Esophagus muscularis mucosa (tissue), 4 donors: ENCODE measurements at regions not wholly inside any gene's neighbourhood (a gene's known extent, or its start where the extent isn't known, plus 50 kb on each side); places are given as distances from the start of the nearest gene placed in this dataset.

Experiments used
- DNase-seq: peaks from one replicate; pipeline ENCODE4 v3.0.0-alpha.2; 2017; ENCODE audit errors: extremely low spot score
- H3K27ac ChIP-seq, 4 donors: fragments of 200-600 bp; sonication (generic); replicated peaks in 1 of 4; 1 replicate in 3 of 4; 2 replicates in 1 of 4; pipeline ENCODE4 v1.5.1; 2016 to 2019; ENCODE audit warnings: mild to moderate bottlenecking in 1 of 4
- H3K27me3 ChIP-seq, 4 donors: fragments of 200-600 bp; sonication (generic); one replicate each; pipeline versions ENCODE4 v1.5.1 to v1.6.0; 2016 to 2019
- H3K36me3 ChIP-seq, 4 donors: fragments of 200-600 bp; sonication (generic); one replicate each; pipeline ENCODE4 v1.5.1; 2016 to 2019
- H3K4me1 ChIP-seq, 4 donors: fragments of 200-600 bp; sonication (generic); one replicate each; pipeline ENCODE4 v1.5.1; 2016 to 2019
- H3K4me3 ChIP-seq, 4 donors: fragments of 200-600 bp; sonication (generic); 1 replicate in 2 of 4; 2 replicates in 2 of 4; pipeline ENCODE4 v1.5.1; 2016 to 2019; ENCODE audit warnings: mild to moderate bottlenecking in 4 of 4, moderate library complexity in 1 of 4
- H3K9me3 ChIP-seq, 4 donors: fragments of 200-600 bp; sonication (generic); 1 replicate in 3 of 4; 2 replicates in 1 of 4; pipeline ENCODE4 v1.5.1; 2016 to 2019
- CTCF ChIP-seq, 3 experiments: fragments of 200-600 bp in 2 of 3; fragments of 450-650 bp in 1 of 3; sonication (generic) in 2 of 3; IDR thresholded peaks; one replicate each; pipeline ENCODE4 v1.5.1; 2017 to 2019; ENCODE audit warnings: antibody characterized with exemption in 3 of 3, mild to moderate bottlenecking in 2 of 3, moderate library complexity in 1 of 3
- EP300 ChIP-seq: sonication (generic); formaldehyde crosslinking; IDR thresholded peaks from one replicate; pipeline ENCODE4 v1.6.1; 2017; ENCODE audit warnings: antibody characterized with exemption
- POLR2A ChIP-seq: fragments of 450-650 bp; IDR thresholded peaks from one replicate; pipeline ENCODE4 v1.6.1; 2017; ENCODE audit warnings: antibody characterized with exemption, moderate library complexity, mild to moderate bottlenecking, low read depth
- POLR2AphosphoS5 ChIP-seq, 2 donors: sonication (generic); formaldehyde crosslinking; IDR thresholded peaks; one replicate each; pipeline ENCODE4 v1.6.1; 2017; ENCODE audit warnings: antibody characterized with exemption in 2 of 2
- WGBS: methylation state at CpG from one replicate; pipeline ENCODE4 v1.1.5; 2018; 5-methylcytosine and 5-hydroxymethylcytosine counted together
- intact Hi-C: fragments of 100-400 bp; cut with DNase I; formaldehyde crosslinking; loops from one replicate; pipeline ENCODE4 v1.15.1; 2023

DNA sequence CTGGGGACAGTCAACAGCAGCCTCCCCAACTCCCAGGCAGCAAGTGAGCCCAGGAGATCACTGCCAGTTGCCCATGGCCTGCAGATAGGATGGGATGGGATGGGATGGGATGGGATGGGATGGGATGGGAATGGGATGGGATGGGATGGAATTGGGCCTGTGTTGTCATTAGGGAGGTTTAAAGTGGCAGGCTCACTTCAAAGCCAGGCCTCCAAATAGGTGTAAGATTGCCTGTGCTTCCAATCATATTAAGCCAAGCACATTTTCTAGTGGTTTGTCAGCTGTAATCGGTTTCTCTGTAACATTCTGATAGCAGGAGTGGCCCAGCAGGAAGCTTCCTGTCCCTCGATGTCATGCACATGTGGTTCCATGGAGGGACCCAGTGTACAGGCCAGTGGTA lies 82.7 kb upstream of the NXT1 start:
- WGBS: 90% methylated on average over 2 of the region's 2 CpGs
- no peak overlapping the region for H3K4me3 ChIP-seq

DNA sequence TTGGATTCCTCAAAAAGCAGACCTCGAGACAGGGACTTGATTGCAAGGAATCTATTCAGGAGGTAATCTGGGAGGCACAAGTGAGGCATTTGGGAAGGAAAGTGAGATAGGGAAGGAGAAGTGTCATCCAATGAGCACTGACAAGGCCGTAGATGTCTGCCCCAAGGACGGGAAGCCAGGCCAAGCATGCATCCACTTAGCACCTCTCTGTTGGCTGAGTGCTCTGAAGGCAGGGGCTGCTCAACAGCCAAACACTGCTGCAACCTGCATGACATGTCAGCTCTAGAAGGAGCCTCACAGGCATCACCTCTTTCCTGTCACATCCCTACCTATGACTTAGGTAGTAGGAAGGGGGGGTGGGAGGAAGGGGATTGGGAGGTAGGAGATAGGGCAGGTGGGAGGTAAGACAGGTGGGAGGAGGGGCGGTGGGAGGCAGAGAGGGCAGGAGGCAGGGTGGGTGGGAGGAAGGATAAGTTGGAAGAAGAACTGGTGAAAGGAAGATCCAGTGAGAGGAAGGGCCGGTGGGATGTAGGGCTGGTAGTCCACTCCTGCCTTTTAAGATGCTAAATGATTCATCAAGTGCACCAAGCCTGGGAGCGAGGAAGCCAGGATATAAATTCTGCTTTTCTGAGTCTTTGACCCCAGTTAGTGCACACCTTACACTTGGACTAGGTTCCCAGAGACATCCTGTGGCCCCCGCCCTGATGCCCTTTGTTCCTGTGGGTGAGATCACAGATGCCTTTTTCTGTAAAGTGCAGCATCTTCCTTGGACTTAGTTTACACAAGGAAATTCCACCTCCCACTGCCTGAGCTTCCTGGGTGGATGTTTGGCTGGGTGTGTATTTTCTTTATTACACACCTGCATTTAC lies 83.8 kb upstream of the NXT1 start:
- no peak overlapping the region for H3K4me3 ChIP-seq
- H3K36me3 ChIP-seq: no peaks in the 10 kb centered on the region
- DNase-seq: no peak
- peaks cover 0 to 8% (median 3%) of the 10 kb centered on the region in 4 donors for H3K4me1 ChIP-seq
- TF ChIP-seq CTCF (IDR thresholded peaks at IDR 0.05) (no peak), POLR2A (no peak), POLR2AphosphoS5 (IDR thresholded peaks at IDR 0.05) (no peak), EP300 (no peak)
- H3K27me3 ChIP-seq: no peaks in the 10 kb centered on the region
- WGBS: 90% methylated on average over 7 of the region's 7 CpGs
- no peak overlapping the region for H3K27ac ChIP-seq
- intact Hi-C loops: no loop called here
- peaks cover 0 to 6% (median 3%) of the 10 kb centered on the region in 4 donors for H3K9me3 ChIP-seq

More for the DNA sequence above, 82.7 kb upstream of the NXT1 start:
- Histone ChIP-seq H3K4me1 (peaks cover 0 to 8% (median 3%) of the 10 kb centered on the region in 4 donors), H3K36me3 (no peaks in the 10 kb centered on the region), H3K27ac (no peak overlapping the region), H3K9me3 (peaks cover 0 to 6% (median 3%) of the 10 kb centered on the region in 4 donors), H3K27me3 (no peaks in the 10 kb centered on the region)
- no peak for DNase-seq
- intact Hi-C loops: no loop called here
- TF ChIP-seq CTCF (IDR thresholded peaks at IDR 0.05) (no peak), EP300 (no peak), POLR2A (no peak), POLR2AphosphoS5 (IDR thresholded peaks at IDR 0.05) (no peak)

GRCh38 chr20:23265226-23265625 lies 85.4 kb upstream of the NXT1 start:
- DNase-seq: no peak
- Histone ChIP-seq H3K27me3 (no peaks in the 10 kb centered on the region), H3K4me1 (peaks cover 0 to 8% (median 3%) of the 10 kb centered on the region in 4 donors), H3K4me3 (no peak overlapping the region), H3K36me3 (no peaks in the 10 kb centered on the region), H3K27ac (no peak overlapping the region), H3K9me3 (peaks cover 0 to 6% (median 3%) of the 10 kb centered on the region in 4 donors)
- TF ChIP-seq POLR2A (no peak), CTCF (IDR thresholded peaks at IDR 0.05) (no peak), EP300 (no peak), POLR2AphosphoS5 (IDR thresholded peaks at IDR 0.05) (no peak)
- intact Hi-C loops: no loop called here
- 77% methylated on average over 8 of the region's 8 CpGs for WGBS

GRCh38 chr20:23264545-23264944 lies 86.0 kb upstream of the NXT1 start:
- 100% methylated on average over 1 of the region's 4 CpGs for whole genome bisulfite sequencing
- no peak overlapping the region for H3K4me3 ChIP-seq
- intact Hi-C loops: no loop called here
- no peak for DNase-seq
- H3K4me1 ChIP-seq: peaks cover 0 to 3% (median 0%) of the 10 kb centered on the region in 4 donors
- H3K9me3 ChIP-seq: peaks cover 0 to 6% (median 3%) of the 10 kb centered on the region in 4 donors
- H3K27me3 ChIP-seq: no peaks in the 10 kb centered on the region
- H3K36me3 ChIP-seq: no peaks in the 10 kb centered on the region
- TF ChIP-seq POLR2AphosphoS5 (IDR thresholded peaks at IDR 0.05) (no peak), POLR2A (no peak), CTCF (IDR thresholded peaks at IDR 0.05) (no peak), EP300 (no peak)
- no peak overlapping the region for H3K27ac ChIP-seq
